NCI-H1930 (cell line): ENCODE measurements at regions not wholly inside any gene's neighbourhood (a gene's known extent, or its start where the extent isn't known, plus 50 kb on each side); places are given as distances from the start of the nearest gene placed in this dataset.
A peak's percentile ranks its signal among the peaks of the same experiment; 100 is the strongest.
"Not testable (repeated sequence)": the region's sequence is repeated elsewhere in the genome, so short reads cannot be mapped to it uniquely, and the experiment has no call there.

Experiments
- DNase-seq, 2 experiments: peaks; one replicate each; lab custom pipeline; 2025; lab: John Stamatoyannopoulos, UW

GRCh38 chr17:6257336-6257735, 177.6 kb downstream of the AIPL1 start:
- no peak for DNase-seq

DNA sequence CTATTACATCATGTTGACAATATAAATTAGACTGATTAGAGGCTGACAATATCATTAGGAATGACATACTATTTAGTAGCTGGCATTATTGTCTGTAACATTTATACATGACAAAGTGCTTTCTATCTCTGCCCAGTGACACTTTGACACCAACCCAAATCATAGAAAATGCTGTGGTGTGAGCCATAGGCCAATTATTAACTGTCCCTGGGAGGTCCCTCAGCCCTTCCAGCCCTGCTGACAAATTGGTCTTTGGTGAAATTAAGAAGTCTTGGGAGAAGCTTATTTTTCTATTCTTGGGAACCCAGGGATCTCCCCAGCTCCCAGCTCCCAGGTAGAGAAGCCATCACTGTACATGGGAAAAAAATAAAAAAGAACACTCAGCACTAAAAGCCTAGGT, 179.6 kb downstream of the AIPL1 start:
- DNase-seq: no peak

DNA sequence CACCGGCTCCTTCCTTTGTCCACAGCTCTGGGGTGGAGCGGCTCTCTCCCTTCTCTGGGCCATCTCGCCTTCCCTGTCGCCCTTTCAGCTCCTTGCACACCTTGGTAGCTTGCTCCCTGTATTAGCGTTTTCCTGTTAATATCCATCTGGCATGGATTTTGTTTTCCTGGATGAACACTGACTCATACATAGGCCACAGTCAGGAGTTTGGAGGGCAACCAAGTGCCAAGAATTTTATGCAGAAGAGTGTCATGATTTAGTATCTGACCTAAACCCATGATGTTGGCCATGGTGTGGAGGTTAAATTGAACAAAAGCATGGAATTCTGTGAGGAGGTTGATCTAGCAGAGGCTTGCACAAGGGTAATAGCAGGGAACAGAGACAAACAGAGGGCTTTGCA, 180.9 kb downstream of the AIPL1 start:
- no peak for DNase-seq

GRCh38 chr17:6251640-6252039, 181.5 kb downstream of the WSCD1 start:
- DNase-seq: not testable (repeated sequence)

DNA sequence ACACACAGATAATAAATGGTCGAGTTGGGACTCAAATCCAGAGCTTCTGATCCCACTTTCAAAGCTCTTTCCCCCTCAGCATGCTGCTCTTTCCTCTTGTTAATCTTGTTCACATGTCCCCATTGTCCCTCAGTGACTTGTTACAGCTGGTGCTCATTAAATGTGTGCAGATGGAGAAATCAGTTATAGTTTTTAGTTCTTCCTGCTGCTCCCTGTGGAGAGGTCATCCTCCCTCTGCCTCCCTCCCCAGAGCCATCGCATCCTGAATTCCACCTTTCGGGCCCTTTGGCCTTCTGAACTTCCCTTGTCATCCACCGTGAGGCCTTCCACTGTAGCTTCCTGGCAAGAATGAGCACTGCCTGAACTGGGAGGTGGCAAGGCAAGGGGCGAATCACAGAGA, 179.6 kb downstream of the WSCD1 start:
- DNase-seq: no peak

- DNase-seq: no peak
Observed at GRCh38 chr17:6248061-6248460, 177.9 kb downstream of the WSCD1 start.

DNA sequence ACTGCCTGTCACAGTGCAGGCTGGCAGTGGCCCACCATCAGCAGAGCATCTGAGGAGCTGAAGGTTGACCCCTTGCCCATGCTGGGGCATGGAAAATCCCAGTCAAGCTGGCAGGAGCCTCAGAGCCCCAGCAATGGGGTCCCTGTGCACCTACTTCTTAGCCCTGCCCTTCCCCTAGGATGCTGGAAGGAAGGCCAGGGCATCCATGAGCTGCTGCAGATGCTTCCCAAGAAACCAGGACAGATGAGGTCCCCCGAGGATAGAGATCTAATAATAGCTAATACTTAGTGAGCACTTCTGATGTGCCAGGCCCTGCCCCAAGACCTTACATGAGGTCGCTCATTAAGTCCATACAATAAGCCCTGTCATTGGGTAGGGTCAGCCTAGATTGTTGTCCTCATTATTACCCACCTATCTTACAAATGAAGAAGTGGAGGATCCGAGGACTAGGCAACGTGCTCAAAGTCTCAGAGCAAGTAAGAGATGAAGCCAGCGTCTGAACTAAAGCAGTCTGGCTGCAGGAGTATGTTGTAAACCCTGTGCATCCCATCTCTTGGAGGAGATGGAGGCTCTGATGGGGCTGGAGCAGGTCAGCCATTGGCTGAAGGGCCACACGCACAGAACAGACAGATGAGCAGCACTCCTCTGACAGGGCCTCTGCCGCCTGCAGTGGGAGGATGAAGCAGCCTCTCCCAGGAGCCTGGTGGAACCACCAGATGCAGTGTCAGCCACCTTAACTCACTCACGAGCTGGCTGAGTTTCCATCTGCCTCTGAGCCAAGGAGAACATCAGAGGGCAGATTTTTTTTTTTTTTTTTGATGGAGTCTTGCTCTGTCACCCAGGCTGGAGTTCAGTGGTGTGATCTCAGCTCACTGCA, 175.4 kb downstream of the WSCD1 start:
- no peak for DNase-seq

DNA sequence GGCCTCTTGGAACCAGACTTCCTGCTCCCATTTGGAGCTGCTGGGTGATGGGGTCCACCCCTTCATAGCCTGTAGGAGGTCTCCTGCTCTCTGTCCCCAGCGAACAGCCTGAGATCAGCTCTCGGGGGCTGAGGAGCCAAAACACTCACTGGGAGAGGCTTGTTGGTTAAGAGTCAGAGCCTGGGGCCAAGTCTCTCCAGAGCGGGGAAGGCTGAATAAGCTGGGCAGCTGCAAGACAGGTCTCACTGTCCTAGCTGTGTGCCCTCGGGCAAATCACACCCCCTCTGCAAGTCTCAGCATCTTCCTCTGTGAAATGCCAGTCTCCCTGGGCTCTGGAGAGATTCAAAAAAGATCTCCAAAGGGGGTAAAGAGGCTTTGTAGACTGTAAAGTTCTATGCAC, 174.6 kb downstream of the WSCD1 start:
- no peak for DNase-seq

DNA sequence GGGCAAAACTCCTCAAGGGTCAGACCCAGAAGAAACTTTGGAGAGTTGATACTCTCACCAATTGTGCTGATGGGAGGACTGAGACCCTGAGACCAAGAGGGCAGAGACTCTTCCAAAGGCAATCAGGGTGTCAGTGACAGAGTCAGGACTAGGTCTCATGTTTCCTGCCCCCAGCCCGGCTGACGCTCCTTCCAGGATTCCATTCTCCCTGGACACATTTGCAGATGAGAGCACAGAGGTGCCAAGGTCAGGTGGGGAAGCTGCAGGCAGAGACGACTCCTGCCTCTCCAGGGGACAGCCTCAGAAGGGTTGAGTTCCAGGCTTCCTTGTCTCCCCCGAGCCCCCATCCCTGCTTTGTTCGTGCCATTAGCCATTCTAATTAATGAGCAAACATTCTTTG, 174.1 kb downstream of the WSCD1 start:
- no peak for DNase-seq

GRCh38 chr17:6243186-6243585, 173.0 kb downstream of the WSCD1 start:
- DNase-seq: no peak

- DNase-seq: no peak
Observed at GRCh38 chr17:6241996-6242395, 171.8 kb downstream of the WSCD1 start.

DNA sequence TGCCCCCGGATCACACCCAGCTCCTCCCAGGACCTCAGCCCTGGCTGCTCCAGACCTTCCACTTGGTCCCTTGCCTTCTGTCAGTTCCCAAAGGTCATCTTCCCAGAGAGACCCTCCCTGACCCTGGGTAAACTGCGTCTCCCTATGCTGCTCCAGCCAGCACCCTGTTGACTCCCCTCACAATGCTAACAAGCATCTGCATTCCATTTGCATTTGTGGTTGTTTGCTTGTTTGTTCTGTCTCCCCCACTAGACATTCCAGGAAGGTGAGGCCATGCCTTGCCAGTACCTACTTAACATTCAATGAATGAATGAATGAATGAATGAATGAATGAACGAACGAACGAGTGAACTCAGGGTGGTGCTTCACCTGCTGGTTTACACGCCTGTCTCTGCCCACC, 171.2 kb downstream of the WSCD1 start:
- no peak for DNase-seq

- no peak for DNase-seq
Observed at GRCh38 chr17:6240601-6241000, 170.4 kb downstream of the WSCD1 start.

- DNase-seq: no peak
Observed at GRCh38 chr17:6240001-6240400, 169.8 kb downstream of the WSCD1 start.

DNA sequence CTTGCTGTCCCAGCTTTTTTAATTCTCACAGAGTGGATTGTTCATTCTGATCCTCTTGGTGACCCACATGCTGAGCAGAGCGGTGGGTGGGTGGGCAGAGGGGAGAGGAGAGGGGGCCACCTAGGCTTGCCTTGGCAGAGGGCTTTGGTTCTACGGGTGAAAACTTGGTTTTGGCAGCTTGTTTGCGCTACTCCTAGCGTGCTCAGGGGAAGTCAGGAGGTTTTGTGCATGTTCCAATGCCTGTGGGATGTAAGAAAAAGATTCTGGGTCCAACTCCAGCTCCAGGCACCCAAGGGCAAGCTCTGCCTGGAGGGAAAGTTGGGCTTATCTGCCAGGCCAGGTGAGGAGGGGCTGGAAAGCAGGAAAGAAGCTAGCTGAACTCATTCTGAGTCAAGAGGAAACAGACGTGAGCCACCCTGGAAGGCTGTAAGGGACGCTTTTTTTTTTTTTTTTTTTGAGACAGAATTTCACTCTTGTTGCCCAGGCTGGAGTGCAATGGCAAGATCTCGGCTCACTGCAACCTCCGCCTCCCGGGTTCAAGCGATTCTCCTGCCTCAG, 169.1 kb downstream of the WSCD1 start:
- DNase-seq: no peak

DNA sequence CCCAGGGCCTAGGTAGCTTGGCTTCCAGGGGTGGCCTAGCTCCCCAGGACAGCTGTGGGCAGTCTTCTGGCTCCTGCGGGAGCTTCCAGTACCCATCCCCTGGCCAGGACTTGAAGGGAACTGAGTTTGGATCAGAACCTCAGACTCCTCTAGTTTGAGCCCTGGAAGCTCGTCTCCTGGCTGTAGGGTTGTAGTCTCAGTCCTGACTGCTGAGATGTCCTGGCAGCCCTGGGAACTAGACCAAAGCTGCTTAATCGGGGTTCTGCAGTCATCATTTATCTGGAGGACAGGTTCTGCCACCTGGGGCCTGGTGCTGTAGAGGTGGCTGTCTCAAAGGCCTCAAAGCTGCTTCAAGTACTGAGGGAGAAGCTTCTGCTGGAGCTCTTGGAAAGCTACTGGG, 163.7 kb downstream of the WSCD1 start:
- no peak for DNase-seq

- DNase-seq: no peak
Observed at GRCh38 chr17:6233339-6233738, 163.2 kb downstream of the WSCD1 start.

- no peak for DNase-seq
Observed at GRCh38 chr17:6232732-6233101, 162.5 kb downstream of the WSCD1 start.

- DNase-seq: no peak
Observed at GRCh38 chr17:6231886-6232731, 161.9 kb downstream of the WSCD1 start.

- no peak for DNase-seq
Observed at GRCh38 chr17:6231465-6231864, 161.3 kb downstream of the WSCD1 start.

- DNase-seq: no peak
Observed at GRCh38 chr17:6218333-6218732, 148.2 kb downstream of the WSCD1 start.

GRCh38 chr17:6215071-6216035, 145.2 kb downstream of the WSCD1 start:
- peak in 1 of 2 experiments; percentile 5 for DNase-seq
